HL-60 (cell line): ENCODE measurements at regions not wholly inside any gene's neighbourhood (a gene's known extent, or its start where the extent isn't known, plus 50 kb on each side); places are given as distances from the start of the nearest gene placed in this dataset.

Experiments
- CTCF ChIP-seq: IDR thresholded peaks from one replicate; pipeline ENCODE4 v1.5.1; 2011; ENCODE audit warnings: low read length, control low read depth, inconsistent platforms; ENCODE audit not compliant: insufficient read depth
- GABPA ChIP-seq: IDR thresholded peaks from 2 replicates; pipeline ENCODE4 v1.6.1; 2012; ENCODE audit warnings: low read depth
- POLR2AphosphoS5 ChIP-seq: IDR thresholded peaks from 2 replicates; pipeline ENCODE4 v1.6.1; 2012; ENCODE audit warnings: low read depth
- REST ChIP-seq: IDR thresholded peaks from 2 replicates; pipeline ENCODE4 v1.6.1; 2012; ENCODE audit warnings: low read depth; ENCODE audit not compliant: insufficient replicate concordance

GRCh38 chr17:36884495-36885152 is 52.7 kb upstream of the LHX1 start:
- TF ChIP-seq CTCF (no peak), GABPA (no peak), POLR2AphosphoS5 (no peak), REST (no peak)
